Lung microvascular endothelial cell (primary cell): ENCODE measurements at regions not wholly inside any gene's neighbourhood (a gene's known extent, or its start where the extent isn't known, plus 50 kb on each side); places are given as distances from the start of the nearest gene placed in this dataset.
"Not testable (repeated sequence)": the region's sequence is repeated elsewhere in the genome, so short reads cannot be mapped to it uniquely, and the experiment has no call there.

Experiments used
- DNase-seq, 2 donors: peaks; one replicate each; pipeline versions ENCODE4 v3.0.0 to v3.0.0-alpha.2; 2010; ENCODE audit warnings: low read depth in 2 of 2

- no peak for DNase-seq
These were observed 166.6 kb downstream of the DKK2 start for GRCh38 chr4:106869551-106869950.

GRCh38 chr4:106868381-106869035 lies 167.6 kb downstream of the DKK2 start:
- peak in 1 of 2 donors; percentile 2 for DNase-seq

DNA sequence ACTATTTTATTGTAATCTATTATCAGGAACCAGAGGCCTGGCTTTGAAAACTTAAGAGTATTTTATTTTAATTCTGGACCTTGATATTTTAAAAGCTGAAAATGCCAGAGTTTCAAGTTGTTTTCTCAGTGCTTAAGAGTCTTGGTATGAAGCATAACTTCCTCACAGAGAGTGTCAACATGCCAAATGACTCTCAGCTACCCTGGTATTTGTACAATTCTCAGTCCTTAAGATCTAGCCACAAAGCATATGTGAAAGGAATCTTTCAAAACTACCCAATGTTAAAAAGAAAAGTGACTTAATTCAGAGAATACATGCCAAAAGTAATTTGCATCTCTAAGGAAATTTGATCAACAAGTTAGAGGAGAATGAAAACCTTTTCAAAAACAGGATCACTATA lies 171.9 kb downstream of the DKK2 start:
- no peak for DNase-seq

DNA sequence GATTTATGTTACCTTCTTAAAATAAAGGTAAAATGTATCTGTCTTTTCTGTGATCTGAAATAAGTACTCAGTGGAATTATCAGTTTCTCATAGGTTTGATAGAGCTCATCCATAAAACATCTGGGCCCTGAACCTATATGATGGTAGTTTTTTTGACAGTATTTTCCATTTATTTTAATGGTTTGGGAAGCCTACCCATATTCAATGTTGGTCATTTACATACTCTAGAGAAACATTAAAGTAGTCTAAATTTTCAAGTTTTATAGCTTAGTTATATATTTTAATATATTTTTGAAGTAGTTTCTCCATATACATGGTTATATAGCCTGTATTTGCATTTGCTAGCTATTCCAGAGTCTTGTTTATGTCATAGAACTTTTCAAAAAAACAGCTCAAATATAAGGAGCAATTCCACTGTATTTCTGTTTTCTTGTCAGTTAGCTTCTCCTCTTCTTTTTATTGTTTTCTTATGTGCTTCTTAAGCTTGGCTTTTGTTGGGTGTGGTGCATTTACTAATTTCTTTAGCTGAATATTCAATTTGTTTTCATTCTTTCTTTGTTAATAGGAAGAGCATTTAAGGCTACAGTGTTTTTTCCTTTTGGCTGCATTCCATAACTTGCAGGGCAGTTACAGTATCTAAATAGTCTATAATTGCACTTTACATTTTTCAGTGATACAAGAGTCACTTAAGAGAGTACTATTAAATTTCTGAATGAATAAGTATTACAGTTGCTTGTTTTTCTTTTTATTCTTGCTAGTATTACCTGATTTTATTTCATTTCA lies 181.4 kb downstream of the DKK2 start:
- DNase-seq: no peak

- no peak for DNase-seq
These were observed 183.7 kb downstream of the DKK2 start for GRCh38 chr4:106852426-106852825.

DNA sequence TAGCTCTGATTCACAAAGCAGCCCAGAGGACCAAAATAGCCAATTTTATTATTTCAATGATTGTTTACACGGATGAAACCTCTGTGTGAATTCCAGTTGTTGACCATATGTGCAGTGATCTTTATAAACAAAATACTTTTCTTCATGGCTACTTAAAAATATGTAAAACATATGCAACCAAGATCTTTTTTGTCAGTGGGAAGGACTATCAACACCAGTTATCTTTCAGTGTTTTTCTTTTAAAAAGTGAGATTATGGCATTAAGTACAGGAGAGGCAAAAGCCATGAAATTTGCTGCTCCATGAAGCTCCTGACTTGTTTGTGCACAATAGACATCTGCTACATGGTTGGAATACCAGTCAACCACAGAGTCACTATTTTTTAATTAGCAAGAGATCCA lies 184.4 kb downstream of the DKK2 start:
- no peak for DNase-seq

DNA sequence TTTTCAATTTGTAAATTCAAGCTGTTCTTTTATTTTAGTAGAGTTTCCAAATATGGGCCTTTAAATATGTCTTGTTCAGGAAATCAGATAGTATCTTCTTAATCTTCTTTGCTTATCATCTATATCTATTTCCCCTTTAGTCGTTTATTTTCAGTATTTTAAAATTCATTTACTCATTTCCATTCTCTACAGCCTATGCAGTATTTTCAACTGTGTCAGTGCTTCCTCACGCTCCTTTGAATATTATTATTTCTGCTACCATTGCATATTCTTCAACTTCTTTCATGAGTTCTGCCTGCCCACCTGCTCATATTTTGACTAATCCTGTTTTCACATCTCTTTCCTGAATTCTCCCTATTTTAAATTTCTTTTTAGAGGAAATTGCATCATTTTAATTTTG lies 185.4 kb downstream of the DKK2 start:
- DNase-seq: no peak

DNA sequence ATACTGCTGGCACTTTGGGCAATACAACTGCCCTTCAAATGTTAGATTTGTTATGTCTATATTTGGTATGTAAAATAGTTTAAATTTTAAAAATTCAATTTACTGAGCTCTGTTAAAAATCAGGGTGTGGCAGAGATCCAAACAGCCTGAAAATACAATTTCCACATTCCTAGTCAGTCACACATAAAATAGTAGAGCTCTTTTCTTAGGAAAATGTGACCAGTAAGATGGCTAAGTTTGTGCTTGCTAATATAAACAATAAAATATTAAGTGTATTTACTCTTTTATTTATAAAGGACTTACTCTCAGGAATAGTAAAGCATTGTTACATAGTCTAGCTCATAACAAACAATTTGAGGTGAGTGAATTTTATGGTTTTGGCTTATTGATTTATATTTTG lies 200.2 kb downstream of the DKK2 start:
- DNase-seq: no peak

- no peak for DNase-seq
These were observed 205.2 kb downstream of the DKK2 start for GRCh38 chr4:106830879-106831278.

DNA sequence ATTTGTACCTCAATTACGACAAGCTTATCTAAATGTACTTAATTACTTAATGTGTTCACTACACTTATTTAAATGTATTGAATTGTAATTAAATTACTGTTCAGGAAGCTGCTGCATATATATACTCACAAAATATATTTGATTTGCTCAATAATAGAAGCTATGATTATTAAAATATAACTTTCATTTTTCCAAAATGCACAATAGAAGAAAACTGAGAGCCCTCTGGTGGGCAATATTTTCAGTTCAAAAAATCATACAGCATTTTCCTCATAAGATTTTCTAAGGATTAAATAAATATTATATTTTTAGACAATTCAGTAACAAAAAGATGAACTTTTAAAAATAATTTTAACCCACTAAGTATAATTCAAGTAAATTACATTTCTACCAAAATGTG lies 217.3 kb downstream of the DKK2 start:
- no peak for DNase-seq

DNA sequence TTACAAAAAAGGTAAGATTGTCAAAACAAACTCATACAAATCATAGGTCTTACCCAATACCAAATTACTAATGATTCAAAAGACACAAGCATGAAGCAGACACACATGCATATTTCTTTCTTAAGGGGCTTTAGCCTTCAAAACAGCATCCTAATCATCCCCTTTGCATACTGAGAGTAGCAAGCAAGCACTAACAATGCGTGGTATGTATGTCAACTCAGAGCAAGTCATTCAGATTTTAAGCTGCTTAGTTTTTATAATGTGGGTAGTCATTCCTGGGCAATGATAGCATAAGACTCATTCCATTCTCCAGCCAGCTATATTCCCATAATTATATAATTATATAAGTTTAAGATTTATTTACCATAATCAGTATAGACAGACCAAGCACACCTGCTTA lies 219.6 kb downstream of the DKK2 start:
- no peak for DNase-seq

DNA sequence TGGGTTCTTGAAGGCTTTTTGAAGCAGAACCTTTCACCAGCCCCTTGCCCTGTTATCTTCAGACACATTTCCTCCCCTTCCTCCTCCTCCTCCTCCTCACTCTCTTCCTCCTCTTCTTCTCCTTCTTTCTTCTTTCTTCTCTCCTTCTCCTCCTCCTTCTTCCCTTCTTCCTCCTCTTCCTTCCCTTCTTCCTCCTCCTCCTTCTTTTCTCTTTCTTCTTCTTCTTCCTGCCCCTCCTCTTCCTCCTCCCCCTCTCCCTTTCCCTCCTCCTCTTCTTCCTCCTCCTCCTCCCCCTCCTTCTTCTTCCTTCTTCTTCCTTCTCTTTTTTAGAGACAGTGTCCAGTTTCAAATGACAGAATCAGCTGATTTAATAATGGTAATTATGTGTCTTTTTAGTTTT lies 226.0 kb downstream of the DKK2 start:
- no peak for DNase-seq

DNA sequence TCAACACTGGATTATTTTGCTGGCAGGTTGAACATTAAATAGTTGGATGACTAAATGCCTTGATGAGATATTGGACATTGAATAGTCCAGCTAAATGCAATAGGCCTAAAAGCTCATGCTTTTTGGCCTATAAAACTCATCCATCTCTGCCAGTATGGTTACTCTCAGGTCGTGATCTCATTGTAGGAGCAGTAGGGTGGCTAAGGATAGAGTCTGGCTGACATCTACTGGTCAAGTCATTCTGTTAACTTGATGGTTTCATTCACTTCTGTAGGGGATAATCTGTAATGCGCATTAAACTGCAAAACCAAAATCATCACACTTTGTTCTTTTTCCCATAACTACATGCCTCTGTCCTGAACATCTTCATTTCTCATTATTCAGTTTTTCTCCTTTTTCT lies 227.0 kb downstream of the DKK2 start:
- DNase-seq: peak; percentile 50 to 72

DNA sequence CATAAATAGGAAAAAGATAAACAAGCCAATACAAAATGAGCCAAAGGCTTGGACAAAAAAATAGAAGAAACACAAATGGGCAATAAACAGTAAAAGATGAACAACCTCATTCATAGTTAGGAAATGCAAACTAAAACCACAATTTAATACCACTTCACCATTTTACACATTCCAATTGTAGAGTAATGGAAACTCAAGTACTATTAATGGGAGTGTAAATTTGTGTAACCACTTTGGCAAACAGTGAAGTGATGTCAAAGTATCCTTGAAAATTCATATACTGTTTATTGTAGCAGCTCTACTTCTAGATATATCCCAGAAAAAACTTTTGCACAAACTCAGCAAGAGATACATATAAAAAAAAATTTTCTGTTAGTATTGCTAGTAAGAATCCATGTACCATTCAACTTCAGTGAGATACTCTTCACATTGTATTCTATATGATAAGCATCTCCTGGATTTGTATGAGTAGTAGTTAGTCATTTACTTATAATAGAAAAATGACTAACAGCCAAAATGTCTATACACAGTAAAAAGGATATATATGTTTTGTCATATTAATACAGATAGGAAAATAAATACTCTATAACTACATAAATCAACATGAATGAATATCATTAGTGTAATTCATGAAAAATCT lies 229.8 kb downstream of the DKK2 start:
- no peak for DNase-seq

DNA sequence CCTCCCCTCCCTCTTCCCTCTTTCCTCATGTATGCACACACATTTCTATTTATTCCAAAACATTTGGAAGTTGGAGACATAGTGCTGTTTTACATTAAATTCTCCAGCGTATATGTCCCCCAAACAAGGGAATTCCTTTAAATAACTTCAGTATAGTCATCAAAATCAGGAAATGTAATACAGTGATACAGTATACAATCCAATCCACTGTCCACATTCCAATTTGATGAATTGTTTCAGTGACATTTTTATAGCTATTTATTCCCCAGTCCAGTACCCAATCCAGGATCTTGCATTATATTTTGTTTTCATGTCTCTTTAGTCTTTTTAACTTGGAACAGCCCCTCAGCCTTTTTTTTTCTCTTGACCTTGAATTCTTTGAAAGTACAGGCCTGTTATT lies 233.0 kb downstream of the DKK2 start:
- DNase-seq: peak in 1 of 2 donors; percentile 11

DNA sequence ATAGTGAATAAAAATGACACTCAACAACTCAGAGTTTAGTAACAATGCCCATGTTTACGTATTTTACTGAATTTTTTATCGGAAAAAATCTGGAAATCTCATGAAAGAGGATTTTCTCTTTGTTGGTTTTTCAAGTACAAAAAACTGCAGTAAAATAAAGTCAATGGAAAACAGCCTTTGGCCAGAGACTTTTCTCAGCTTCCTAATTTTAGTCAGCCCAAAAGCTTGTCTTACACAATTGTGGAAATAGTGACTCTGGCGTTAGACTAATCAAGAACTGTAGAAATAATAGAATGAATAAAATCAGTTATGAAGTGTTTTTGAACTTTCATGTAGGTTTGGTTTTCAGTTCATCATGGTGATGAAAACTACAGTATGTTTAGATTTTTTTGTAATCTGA lies 234.7 kb downstream of the DKK2 start:
- DNase-seq: no peak

- no peak for DNase-seq
These were observed 239.2 kb downstream of the DKK2 start for GRCh38 chr4:106796876-106797275.

DNA sequence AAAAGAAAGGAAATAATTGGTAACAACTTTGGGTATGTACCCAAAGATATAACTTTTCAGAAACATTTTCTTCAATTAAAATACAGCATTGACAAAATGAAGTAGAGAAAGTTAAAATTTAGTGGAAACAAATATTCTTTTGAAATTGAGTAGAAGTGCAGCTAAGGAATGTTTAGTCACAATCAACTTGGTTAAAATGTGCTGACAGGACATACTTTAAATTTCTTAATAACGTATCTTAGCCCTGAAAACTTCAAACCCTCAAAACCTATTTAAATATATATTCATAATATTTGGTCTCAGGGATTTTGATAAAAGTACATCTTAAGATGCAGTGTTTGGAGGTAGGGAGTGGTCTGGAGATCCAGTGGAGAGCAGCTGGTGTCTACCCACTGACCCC lies 240.8 kb downstream of the DKK2 start:
- no peak for DNase-seq

- DNase-seq: no peak
These were observed 242.2 kb downstream of the DKK2 start for GRCh38 chr4:106793933-106794332.

- no peak for DNase-seq
These were observed 260.5 kb downstream of the DKK2 start for GRCh38 chr4:106775636-106776035.

GRCh38 chr4:106774055-106774454 lies 262.1 kb downstream of the DKK2 start:
- not testable (repeated sequence) for DNase-seq

- no peak for DNase-seq
These were observed 262.8 kb downstream of the DKK2 start for GRCh38 chr4:106773076-106773905.
